GM19239 (cell line): ENCODE measurements at regions not wholly inside any gene's neighbourhood (a gene's known extent, or its start where the extent isn't known, plus 50 kb on each side); places are given as distances from the start of the nearest gene placed in this dataset.
A peak's percentile ranks its signal among the peaks of the same experiment; 100 is the strongest.
"Not testable (repeated sequence)": the region's sequence is repeated elsewhere in the genome, so short reads cannot be mapped to it uniquely, and the experiment has no call there.

Experiments
- DNase-seq: peaks from one replicate; pipeline ENCODE4 v3.0.0; 2011; ENCODE audit warnings: low spot score; ENCODE audit not compliant: insufficient read length
- FAIRE-seq: peaks from 2 replicates; lab custom pipeline; 2011; peaks lifted over from hg19 to GRCh38; lab: Jason Lieb, UNC

DNA sequence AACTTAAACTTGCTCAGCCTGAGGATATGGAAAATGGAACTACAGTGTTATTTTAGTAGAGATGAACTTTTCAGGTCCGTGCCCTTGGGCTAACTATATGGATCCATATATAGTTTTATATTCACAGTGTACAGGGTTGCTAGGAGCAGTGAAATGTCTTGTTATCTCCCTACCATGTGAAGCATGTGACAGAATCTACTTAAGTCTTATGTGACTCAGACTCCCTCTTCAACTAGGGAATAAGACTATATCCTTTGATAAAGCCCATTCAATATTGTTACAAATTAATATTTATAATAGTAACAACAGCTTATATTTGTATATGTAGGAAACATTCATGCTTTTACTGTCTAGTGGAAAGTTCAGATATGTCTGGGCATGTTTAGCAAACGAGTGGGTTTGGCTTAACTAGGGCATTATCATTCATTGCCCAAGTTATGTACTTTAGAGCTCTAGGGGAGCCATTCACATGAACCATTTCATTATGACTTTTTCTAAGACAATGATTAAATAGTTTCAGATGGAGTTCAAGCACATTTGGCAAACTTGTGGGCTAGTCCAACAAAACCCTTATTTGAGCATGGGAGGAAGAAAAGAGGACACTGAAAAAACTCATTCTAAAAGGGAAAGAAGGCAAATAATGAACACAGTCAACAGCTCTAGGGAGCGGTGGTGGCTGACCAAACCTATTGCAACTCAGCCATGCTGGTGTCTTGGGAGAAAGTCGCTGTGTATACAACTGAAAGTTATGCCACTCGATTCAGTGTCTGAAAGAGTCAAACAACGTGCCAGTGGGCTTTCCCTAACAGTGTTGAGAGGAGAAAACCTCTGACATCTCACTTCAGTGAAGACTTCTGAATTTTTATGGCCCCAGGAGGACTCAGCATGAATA is 305.9 kb upstream of the G2E3 start:
- FAIRE-seq = no peak
- DNase-seq = no peak

GRCh38 chr14:30256627-30257026 is 302.3 kb upstream of the G2E3 start:
- DNase-seq (no peak), FAIRE-seq (no peak)

GRCh38 chr14:30257946-30258661 is 300.9 kb upstream of the G2E3 start:
- no peak for DNase-seq
- no peak for FAIRE-seq

- DNase-seq (no peak), FAIRE-seq (no peak)
These were observed 297.9 kb upstream of the G2E3 start for GRCh38 chr14:30260833-30261607.

GRCh38 chr14:30264161-30264560 is 294.8 kb upstream of the G2E3 start:
- no peak for DNase-seq
- no peak for FAIRE-seq

GRCh38 chr14:30266290-30266689 is 292.7 kb upstream of the G2E3 start:
- DNase-seq (no peak), FAIRE-seq (no peak)

GRCh38 chr14:30267141-30267540 is 291.8 kb upstream of the G2E3 start:
- DNase-seq (no peak), FAIRE-seq (no peak)

DNA sequence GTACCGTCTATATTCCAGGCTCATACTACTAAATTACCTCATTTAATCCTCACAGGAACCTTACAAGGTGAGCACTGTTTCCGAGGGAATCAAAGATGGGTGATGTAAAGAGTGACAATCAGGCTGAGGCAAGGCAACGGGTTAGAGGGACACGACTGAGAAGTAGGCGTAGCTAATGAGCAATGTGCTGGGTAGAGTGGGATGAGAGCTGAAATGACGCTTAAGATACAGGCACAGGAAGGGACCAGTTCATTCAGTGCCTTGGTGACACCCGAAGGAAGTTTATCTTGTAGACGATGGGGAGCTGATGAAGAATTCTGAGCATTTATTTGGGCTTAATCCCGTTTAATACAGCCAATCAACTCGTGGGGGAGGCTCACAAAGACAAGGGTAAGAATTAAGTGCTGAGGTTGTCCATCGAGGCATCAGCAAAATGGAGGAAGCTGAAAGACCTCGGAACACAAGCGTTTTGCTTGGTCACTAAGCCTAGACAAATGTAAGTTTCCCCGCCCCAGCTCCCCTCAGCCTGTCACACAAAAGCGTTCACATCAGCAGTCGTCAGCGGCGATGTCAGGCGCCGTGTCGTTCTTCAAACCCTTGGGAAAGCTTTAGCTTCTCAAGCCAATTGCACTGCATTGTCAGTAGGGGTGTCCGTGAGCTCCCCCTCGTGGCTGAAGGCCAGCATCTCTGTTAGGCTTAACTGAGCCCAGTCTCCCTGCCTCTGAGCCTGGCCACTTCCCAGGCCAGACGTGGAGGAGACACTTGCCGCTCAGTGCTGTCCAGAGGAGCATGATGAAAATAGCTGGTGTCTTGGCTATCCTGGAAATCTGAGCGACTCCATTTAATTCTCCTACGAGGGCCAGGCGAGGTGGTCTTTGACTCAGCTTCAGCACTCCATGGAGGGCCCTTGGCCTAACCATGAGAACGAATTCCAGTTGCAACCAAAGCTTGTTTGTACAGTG is 288.5 kb upstream of the G2E3 start:
- FAIRE-seq = peak; percentile 69

DNA sequence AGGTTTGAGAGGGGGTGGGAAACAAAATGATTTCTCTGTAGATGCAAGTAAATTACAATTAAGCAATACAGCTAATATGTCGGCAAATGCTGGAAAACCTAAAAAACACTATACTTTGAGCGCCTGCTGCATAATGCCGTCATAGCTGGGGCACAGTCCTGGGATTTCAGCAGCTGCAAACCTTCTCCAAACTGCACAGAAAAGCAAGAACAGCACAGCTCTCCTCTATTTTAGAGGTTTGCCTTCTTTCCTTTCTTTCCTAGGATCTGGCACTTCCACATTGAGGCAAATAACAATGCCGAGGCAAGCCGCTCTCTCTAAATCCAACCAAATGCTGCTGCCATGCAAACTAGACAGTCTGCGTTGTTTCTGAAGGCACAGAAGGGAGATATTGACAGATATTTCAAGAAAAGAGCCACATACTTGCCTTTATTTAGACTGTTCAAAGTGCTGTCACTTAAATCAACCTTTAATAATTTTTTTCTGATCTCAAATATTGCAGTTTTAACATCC is 287.1 kb upstream of the G2E3 start:
- DNase-seq = no peak
- no peak for FAIRE-seq

More for the DNA sequence above, 288.5 kb upstream of the G2E3 start:
- peak; percentile 46 for DNase-seq

DNA sequence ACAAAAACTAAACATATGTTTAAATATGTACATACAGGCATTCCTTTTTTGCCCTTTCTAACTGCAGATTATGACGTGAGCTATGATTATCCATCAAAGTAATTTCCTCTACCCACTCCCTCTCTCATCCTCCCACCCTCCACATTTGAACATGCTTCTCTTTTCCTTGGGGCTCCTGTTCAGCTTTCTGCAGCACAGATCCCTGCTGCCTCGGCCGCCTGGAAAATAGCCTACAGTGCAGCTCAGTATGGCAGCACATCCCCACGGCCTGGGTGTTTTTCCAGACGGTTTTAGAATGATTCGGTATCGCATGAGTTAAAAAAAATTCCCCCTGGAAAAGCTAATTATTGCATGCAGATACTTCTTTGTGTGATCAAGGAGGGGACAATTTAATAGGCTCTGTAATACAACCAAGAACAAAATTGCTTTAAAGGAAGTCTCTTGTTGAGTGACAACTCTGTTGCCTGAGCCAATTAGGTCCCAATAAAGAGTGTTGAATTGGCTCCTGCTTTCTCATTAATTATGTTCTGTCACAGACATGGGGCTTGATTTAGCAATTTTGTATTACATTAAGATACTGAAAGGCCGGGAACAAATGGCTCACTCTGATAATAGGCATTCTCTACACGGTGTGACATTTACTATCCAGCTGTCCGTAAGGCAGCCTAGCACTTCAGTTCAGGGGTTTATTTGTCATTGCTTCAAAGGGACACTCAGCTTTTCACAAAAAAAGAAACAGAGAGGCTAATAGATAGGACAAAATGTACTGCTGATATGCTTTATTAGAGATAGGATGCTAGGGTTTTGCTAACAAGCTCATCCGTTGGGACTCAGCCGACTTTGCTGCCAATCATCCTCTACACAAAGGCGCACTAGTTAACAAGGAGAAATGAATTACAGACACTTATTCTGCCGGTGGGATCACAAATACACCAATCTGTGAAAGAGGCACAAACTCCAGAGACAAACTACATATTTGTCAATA is 285.8 kb upstream of the G2E3 start:
- DNase-seq (no peak), FAIRE-seq (no peak)

DNA sequence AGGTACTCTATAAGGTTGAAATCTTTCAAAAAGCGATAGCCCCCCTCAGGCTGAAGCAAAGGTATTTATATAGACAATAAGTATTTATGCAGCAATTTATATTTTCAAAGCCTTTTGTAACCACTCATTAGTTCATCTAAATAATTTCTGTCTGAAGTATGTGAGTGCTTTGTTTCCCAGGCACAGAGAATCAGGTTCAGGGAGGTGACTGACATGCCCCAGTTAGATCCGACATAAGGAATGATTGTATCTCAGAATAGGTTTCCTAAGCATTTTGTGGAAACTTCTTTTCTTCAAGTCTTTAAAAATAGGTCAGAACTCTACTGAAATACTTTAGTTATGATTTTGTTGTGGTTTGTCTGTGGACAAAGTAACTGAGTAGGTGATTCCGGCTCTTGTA is 283.4 kb upstream of the G2E3 start:
- DNase-seq (no peak), FAIRE-seq (no peak)

DNA sequence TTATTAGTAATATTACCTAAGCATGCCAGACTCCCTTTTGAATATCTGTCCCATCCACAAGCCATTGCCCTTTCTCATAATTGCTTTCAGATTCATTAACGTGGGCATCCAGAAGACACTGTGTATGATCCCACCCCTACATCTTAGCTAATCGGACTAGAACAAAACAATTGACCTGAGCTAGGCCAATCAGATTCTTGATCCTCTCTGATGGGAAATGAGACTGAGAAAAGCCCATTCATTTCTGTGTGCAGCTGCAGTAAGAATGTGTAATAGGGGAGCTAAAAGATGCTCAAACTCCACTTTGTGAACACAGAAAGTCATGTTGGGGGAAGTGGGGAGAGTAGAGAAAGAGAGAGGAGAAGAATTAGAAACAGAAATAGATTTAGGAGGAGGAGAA is 281.7 kb upstream of the G2E3 start:
- DNase-seq = no peak
- no peak for FAIRE-seq

GRCh38 chr14:30278856-30279255 is 280.1 kb upstream of the G2E3 start:
- not testable (repeated sequence) for DNase-seq, FAIRE-seq

DNA sequence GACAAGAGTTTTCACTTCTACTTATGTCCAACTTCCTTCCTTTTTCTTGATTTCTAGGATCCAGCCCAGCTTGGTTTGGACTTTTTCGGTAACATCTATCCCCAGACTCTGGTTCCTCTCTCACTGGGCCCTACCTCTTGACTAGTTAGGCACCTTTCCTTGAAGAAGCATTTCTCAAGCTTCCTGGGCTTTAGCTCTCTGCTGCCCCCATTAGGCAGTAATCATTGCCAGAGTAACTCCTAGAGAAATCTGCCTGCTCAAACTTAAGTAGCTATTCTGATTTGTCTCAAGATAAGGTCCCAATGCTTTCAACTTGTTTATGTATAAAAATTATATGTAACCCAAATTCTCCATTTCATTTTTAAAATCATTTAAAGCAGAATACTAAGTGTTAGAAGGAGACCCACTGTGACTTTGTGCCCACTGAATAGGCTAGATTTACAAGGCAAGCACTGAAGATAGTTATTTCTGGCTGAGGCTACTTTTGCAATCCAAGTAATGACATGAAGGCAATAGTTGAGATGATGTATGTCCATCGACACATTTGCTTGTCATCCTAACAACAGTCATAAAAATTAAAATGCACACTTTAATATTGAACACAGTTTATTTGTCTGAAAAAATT is 275.0 kb upstream of the G2E3 start:
- no peak for DNase-seq
- FAIRE-seq = no peak

- FAIRE-seq (no peak), DNase-seq (no peak)
These were observed 274.1 kb upstream of the G2E3 start for GRCh38 chr14:30284808-30285207.

DNA sequence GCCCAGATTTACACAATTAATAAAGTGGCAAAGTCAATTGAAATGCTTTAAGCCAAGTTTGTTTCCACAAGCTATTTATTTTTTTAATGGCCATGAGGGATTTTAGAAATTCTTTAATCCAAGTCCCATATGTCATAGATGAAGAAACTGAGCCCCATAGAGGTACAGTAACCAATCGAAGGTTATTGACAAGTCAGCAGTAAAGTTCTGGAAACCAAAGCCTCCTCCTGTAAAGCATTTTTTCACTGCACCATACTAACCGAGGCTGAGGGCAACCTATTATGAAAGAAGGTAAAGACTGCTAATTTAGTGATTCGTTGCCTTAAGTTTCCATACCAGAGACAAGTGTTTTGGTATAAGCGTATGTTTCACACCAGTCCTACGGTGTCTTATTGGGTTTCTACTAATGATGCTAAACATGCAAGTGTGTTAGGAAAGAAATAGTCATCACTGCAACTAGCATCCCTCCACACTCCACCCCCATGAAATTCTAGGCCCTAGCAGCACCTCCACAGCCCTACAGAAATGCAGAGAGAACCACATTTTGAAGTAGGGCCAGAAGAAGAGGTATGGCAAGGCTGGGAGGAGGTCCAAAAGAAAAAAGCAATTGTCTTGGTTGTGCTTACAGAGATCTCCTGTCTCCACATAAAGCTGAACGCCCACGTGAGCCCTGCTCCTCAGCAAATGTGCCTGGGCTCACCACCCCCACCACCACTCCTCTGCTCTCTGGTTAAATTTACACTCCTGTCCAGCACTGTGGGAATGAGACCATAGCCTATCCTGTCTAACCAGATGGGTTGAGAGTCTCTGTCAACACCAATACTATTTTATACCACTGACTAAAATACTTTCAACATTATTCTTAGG is 271.1 kb upstream of the G2E3 start:
- FAIRE-seq (no peak), DNase-seq (no peak)

DNA sequence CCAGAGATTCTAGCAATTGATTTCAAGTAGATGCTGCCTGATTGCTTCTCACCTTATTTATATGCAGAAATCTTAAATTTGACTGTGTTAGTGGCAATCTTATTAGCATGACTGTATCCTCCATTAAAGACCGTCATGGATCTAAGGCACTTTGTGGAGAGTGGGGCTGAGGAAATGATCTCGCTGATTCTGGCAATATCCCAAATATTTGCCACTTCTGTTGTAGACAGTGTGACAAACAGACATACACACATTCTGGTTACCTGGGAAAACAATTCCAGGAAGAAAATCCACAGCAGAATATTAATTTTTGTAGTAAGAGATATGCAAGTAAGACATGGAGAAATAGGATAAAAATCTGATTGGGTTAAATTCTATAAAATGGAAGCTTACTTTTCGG is 269.0 kb upstream of the G2E3 start:
- DNase-seq = no peak
- no peak for FAIRE-seq
